ENCODE measurements at regions not wholly inside any gene's neighbourhood (a gene's known extent, or its start where the extent isn't known, plus 50 kb on each side); places are given as distances from the start of the nearest gene placed in this dataset.

DNA sequence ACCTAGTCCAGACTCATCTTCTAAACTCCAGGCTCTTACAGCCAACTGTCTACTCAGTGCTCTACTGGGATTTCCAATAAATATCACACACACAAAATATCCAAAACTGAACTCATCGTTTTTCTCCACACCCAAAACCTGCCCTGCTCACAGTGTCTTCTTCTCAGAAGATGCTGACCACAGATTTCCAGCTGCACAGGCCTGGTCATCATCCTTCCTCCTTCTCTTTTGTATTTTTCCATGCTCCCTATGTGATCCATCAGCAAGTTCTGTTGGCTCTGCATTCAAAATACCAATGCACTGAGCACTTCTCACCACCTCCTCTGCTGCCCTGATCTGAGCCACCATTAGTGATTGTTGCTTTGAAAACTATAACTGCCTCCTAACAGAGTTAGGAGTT is 159.5 kb upstream of the KAZN start:
- no TSS peak for BruUV-seq (replicated peaks)
- CTCF ChIA-PET = no interaction called here
- intact Hi-C loops (cut with micrococcal nuclease) = no loop called here

GRCh38 chr1:14440166-14440565 is 158.3 kb upstream of the KAZN start:
- peak overlapping the region; percentile 89 for H3K9ac ChIP-seq (ENCODE audit: low read length)
- intact Hi-C loops (cut with micrococcal nuclease) = loop anchor here (2.0 kb wide), 1 partner anchor 67 kb away; no protein-coding TSS in a partner anchor

More for the DNA sequence above, 159.5 kb upstream of the KAZN start:
- Histone ChIP-seq H3K4me3 (ENCODE audit: low read length) (no peak overlapping the region), H3K79me2 (ENCODE audit: low read length) (no peaks in the 10 kb centered on the region), H3K9me3 (ENCODE audit: low read length) (no peaks in the 10 kb centered on the region), H2AFZ (ENCODE audit: low read length) (no peak overlapping the region), H3K4me1 (ENCODE audit: insufficient read depth, low read length) (peaks cover 50% of the 10 kb centered on the region), H4K20me1 (ENCODE audit: low read length) (no peaks in the 10 kb centered on the region), H3K36me3 (ENCODE audit: low read depth, low read length) (no peaks in the 10 kb centered on the region), H3K9ac (ENCODE audit: low read length) (no peak overlapping the region), H3F3A (ENCODE audit: low read length, unreplicated experiment) (no peaks in the 10 kb centered on the region), H3K4me2 (ENCODE audit: low read length) (no peak overlapping the region), H3K27me3 (ENCODE audit: low read length) (no peaks in the 10 kb centered on the region), H3K27ac (ENCODE audit: low read length) (no peak overlapping the region), H3K9me2 (replicated peaks; ENCODE audit: low read length) (no peaks in the 10 kb centered on the region)
- POLR2A ChIA-PET (ENCODE audit: unreplicated experiment) = no interaction called here
- no peak for TF ChIP-seq EZH2phosphoT487 (IDR thresholded peaks at IDR 0.05; ENCODE audit: borderline replicate concordance, low read length)
- no peak for TF ChIP-seq EZH2 (IDR thresholded peaks at IDR 0.05; ENCODE audit: low read length, unreplicated experiment)
- ATAC-seq = no peak
- DNase-seq = no peak

DNA sequence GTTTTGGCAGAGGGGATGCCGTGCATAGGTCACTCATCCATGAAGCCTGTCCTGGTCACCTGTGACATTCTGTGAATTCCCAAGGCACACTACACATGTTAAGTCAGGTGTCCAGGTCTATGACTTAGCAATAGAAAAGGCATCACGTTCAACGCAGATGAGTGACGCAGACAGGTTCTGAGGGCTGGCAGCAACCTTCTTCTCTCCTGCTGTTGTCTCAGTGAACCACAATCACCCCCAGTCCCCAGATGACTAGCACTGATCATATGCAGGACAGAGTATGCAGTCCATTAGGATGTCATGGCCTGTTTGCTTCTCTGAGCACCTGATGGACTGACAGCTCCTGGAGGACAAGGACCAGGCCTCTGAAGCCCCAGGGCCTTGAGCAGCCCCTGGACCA is 157.8 kb upstream of the KAZN start:
- Histone ChIP-seq H3K4me2 (ENCODE audit: low read length) (peak overlapping the region; percentile 76), H3K27ac (ENCODE audit: low read length) (peak overlapping the region; percentile 99), H2AFZ (ENCODE audit: low read length) (no peak overlapping the region), H3K27me3 (ENCODE audit: low read length) (no peaks in the 10 kb centered on the region), H3K4me1 (ENCODE audit: insufficient read depth, low read length) (peaks cover 50% of the 10 kb centered on the region), H3K9ac (ENCODE audit: low read length) (peak overlapping the region; percentile 89), H3K9me2 (replicated peaks; ENCODE audit: low read length) (no peaks in the 10 kb centered on the region), H3K9me3 (ENCODE audit: low read length) (no peaks in the 10 kb centered on the region), H3K36me3 (ENCODE audit: low read depth, low read length) (no peaks in the 10 kb centered on the region), H3K4me3 (ENCODE audit: low read length) (no peak overlapping the region), H3K79me2 (ENCODE audit: low read length) (no peaks in the 10 kb centered on the region), H4K20me1 (ENCODE audit: low read length) (no peaks in the 10 kb centered on the region), H3F3A (ENCODE audit: low read length, unreplicated experiment) (no peaks in the 10 kb centered on the region)
- CTCF ChIA-PET = no interaction called here
- peak; percentile 57 for DNase-seq
- no TSS peak for BruUV-seq (replicated peaks)
- intact Hi-C loops (cut with micrococcal nuclease) = loop anchor here (1.0 to 2.0 kb wide), 2 partner anchors 46 to 68 kb away; no protein-coding TSS in a partner anchor
- TF ChIP-seq EZH2 (IDR thresholded peaks at IDR 0.05; ENCODE audit: low read length, unreplicated experiment) = no peak
- no peak for TF ChIP-seq EZH2phosphoT487 (IDR thresholded peaks at IDR 0.05; ENCODE audit: borderline replicate concordance, low read length)
- TF ChIP-seq CTCF (conservative IDR thresholded peaks at IDR 0.05; ENCODE audit: low read depth, low read length) = no peak
- POLR2A ChIA-PET (ENCODE audit: unreplicated experiment) = no interaction called here
- ATAC-seq = peak; percentile 19

More at GRCh38 chr1:14440166-14440565, 158.3 kb upstream of the KAZN start:
- BruUV-seq (replicated peaks) = no TSS peak
- POLR2A ChIA-PET (ENCODE audit: unreplicated experiment) = no interaction called here
- no peaks in the 10 kb centered on the region for H3K9me3 ChIP-seq (ENCODE audit: low read length)
- no peak for TF ChIP-seq EZH2 (IDR thresholded peaks at IDR 0.05; ENCODE audit: low read length, unreplicated experiment)
- no peak for TF ChIP-seq CTCF (conservative IDR thresholded peaks at IDR 0.05; ENCODE audit: low read depth, low read length)
- TF ChIP-seq EZH2phosphoT487 (IDR thresholded peaks at IDR 0.05; ENCODE audit: borderline replicate concordance, low read length) = no peak
- no peaks in the 10 kb centered on the region for H4K20me1 ChIP-seq (ENCODE audit: low read length)
- no peak overlapping the region for H3K4me3 ChIP-seq (ENCODE audit: low read length)
- DNase-seq = no peak
- H3F3A ChIP-seq (ENCODE audit: low read length, unreplicated experiment) = no peaks in the 10 kb centered on the region
- H3K36me3 ChIP-seq (ENCODE audit: low read depth, low read length) = no peaks in the 10 kb centered on the region
- no peak overlapping the region for H2AFZ ChIP-seq (ENCODE audit: low read length)
- peak overlapping the region; percentile 76 for H3K4me2 ChIP-seq (ENCODE audit: low read length)
- no peak for ATAC-seq
- peak overlapping the region; percentile 99 for H3K27ac ChIP-seq (ENCODE audit: low read length)
- no peaks in the 10 kb centered on the region for H3K27me3 ChIP-seq (ENCODE audit: low read length)
- no peaks in the 10 kb centered on the region for H3K79me2 ChIP-seq (ENCODE audit: low read length)
- H3K9me2 ChIP-seq (replicated peaks; ENCODE audit: low read length) = no peaks in the 10 kb centered on the region
- H3K4me1 ChIP-seq (ENCODE audit: insufficient read depth, low read length) = peaks cover 50% of the 10 kb centered on the region
- CTCF ChIA-PET = no interaction called here
